OCI-LY7 (cell line): ENCODE measurements at regions not wholly inside any gene's neighbourhood (a gene's known extent, or its start where the extent isn't known, plus 50 kb on each side); places are given as distances from the start of the nearest gene placed in this dataset.

Experiments
- BruUV-seq: library from RNA; stranded (reverse); fragments of 400-500 nt; replicated peaks from 2 replicates; lab custom pipeline; 2021; lab: Mats Ljungman, UMichigan
- CTCF ChIA-PET: fragments of 300-600 bp; sonication (Branson Sonifier 250); formaldehyde crosslinking; loops from one replicate; lab custom pipeline; 2022; ENCODE audit warnings: antibody characterized with exemption; ENCODE audit not compliant: unreplicated experiment; lab: Charles Lee
- POLR2A ChIA-PET: fragments of 300-600 bp; sonication (Branson Sonifier 250); formaldehyde crosslinking; loops from one replicate; lab custom pipeline; 2022; ENCODE audit warnings: antibody characterized with exemption; lab: Charles Lee
- DNase-seq: peaks from one replicate; pipeline ENCODE4 v3.0.0-alpha.2; 2015; ENCODE audit warnings: low spot score
- H2AFZ ChIP-seq: fragments of 200-600 bp; sonication (generic), shearing (Covaris generic); 2 replicates; pipeline ENCODE4 v1.6.1; 2014; ENCODE audit warnings: mild to moderate bottlenecking, antibody characterized with exemption, low read length, moderate library complexity
- H3K27ac ChIP-seq: fragments of 200-600 bp; sonication (generic); 2 replicates; pipeline ENCODE4 v1.5.1; 2014; ENCODE audit warnings: mixed run types, low read depth, mild to moderate bottlenecking, moderate library complexity, low read length, inconsistent platforms; ENCODE audit not compliant: poor library complexity, severe bottlenecking
- H3K36me3 ChIP-seq: fragments of 200-600 bp; sonication (generic); 2 replicates; pipeline ENCODE4 v1.6.1; 2014; ENCODE audit warnings: mild to moderate bottlenecking, antibody characterized with exemption, low read length, moderate library complexity, mixed read lengths; ENCODE audit not compliant: insufficient read depth
- H3K4me1 ChIP-seq: fragments of 200-600 bp; sonication (generic); 2 replicates; pipeline ENCODE4 v1.5.1; 2014; ENCODE audit warnings: mild to moderate bottlenecking, low read length; ENCODE audit not compliant: insufficient read depth, poor library complexity, severe bottlenecking
- H3K4me2 ChIP-seq: fragments of 200-600 bp; sonication (generic); 2 replicates; pipeline ENCODE4 v1.6.1; 2014; ENCODE audit warnings: mild to moderate bottlenecking, low read length
- H3K4me3 ChIP-seq: fragments of 200-600 bp; sonication (generic); 2 replicates; pipeline ENCODE4 v1.5.1; 2014; ENCODE audit warnings: mild to moderate bottlenecking, low read depth, low read length; ENCODE audit not compliant: poor library complexity, severe bottlenecking
- H3K79me2 ChIP-seq: fragments of 200-600 bp; sonication (generic); 2 replicates; pipeline ENCODE4 v1.6.1; 2016; ENCODE audit warnings: low read depth, mild to moderate bottlenecking, low read length, moderate library complexity, mixed read lengths; ENCODE audit not compliant: insufficient read depth
- H3K9me2 ChIP-seq: fragments of 200-600 bp; sonication (generic); 2 replicates; pipeline ENCODE4 v1.6.1; 2016; ENCODE audit warnings: mild to moderate bottlenecking, low read length, mixed read lengths; ENCODE audit not compliant: insufficient read depth
- H3K9me3 ChIP-seq: fragments of 200-600 bp; sonication (generic); 2 replicates; pipeline ENCODE4 v1.6.1; 2014; ENCODE audit warnings: mild to moderate bottlenecking, mixed run types, low read length, mixed read lengths
- H4K20me1 ChIP-seq: fragments of 200-600 bp; sonication (generic); 2 replicates; pipeline ENCODE4 v1.6.1; 2014; ENCODE audit warnings: mild to moderate bottlenecking, antibody characterized with exemption, low read length, moderate library complexity, mixed read lengths; ENCODE audit not compliant: insufficient read depth
- EZH2phosphoT487 ChIP-seq: fragments of 200-600 bp; sonication (generic); IDR thresholded peaks from 2 replicates; pipeline ENCODE4 v1.6.1; 2018; ENCODE audit warnings: low read depth, borderline replicate concordance, mild to moderate bottlenecking, mixed run types, antibody characterized with exemption, low read length, moderate library complexity, mixed read lengths
- intact Hi-C: fragments of 100-400 bp; cut with micrococcal nuclease; formaldehyde crosslinking; loops from one replicate; pipeline ENCODE4 v1.10.0; 2022; ENCODE audit not compliant: unreplicated experiment
- TF ChIP-seq, protein P1 (sequence below): fragments of 200-600 bp; sonication (generic); conservative IDR thresholded peaks from 2 replicates; pipeline ENCODE4 v1.5.1; 2014; ENCODE audit warnings: mild to moderate bottlenecking, antibody characterized with exemption, low read length, moderate library complexity, mixed read lengths

DNA sequence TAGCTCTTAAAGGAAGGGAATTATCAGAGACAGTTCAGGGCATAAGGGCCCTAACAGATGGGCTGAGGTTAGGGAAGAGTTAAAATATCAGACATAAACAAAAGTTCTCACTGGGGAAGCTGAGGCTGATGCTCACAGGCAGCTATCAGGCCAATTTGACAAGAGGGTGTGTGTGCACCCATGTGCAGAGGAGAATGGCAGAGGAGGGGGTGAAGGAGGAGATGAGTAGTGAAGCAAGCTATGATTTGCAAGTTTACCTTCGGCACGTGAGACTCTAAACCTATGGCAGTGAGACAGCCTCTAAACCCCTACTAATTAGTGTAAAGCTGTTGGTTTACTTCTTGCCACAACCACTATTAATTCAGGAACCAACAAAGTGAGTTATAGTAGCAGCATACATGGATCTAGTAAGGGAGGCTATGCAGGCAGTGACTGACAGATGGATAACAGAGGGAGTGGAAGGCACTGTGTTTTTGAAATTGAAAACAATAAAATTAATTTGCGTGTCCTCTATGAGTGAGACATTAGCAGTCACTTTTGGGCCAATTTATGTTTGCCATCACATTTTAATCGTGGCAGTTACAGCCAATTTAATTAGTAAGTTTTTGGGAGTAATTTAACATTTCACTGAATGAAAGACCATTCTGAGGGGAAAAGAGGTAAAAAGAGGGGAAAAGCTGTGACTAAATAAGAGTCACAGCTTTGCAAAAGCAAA, 99.6 kb upstream of the HTR2A start:
- Histone ChIP-seq H3K36me3 (no peaks in the 10 kb centered on the region), H4K20me1 (no peaks in the 10 kb centered on the region), H3K27ac (no peak overlapping the region), H3K4me2 (peak overlapping the region; percentile 18), H3K4me1 (peaks cover 20% of the 10 kb centered on the region), H2AFZ (peak overlapping the region; percentile 53; the same call in 1 of the 2 replicates), H3K4me3 (no peak overlapping the region), H3K9me3 (peaks cover 4% of the 10 kb centered on the region; the same call in 1 of the 2 replicates), H3K9me2 (no peaks in the 10 kb centered on the region), H3K79me2 (no peaks in the 10 kb centered on the region)
- TF ChIP-seq EZH2phosphoT487: no peak
- TF ChIP-seq, protein P1, sequence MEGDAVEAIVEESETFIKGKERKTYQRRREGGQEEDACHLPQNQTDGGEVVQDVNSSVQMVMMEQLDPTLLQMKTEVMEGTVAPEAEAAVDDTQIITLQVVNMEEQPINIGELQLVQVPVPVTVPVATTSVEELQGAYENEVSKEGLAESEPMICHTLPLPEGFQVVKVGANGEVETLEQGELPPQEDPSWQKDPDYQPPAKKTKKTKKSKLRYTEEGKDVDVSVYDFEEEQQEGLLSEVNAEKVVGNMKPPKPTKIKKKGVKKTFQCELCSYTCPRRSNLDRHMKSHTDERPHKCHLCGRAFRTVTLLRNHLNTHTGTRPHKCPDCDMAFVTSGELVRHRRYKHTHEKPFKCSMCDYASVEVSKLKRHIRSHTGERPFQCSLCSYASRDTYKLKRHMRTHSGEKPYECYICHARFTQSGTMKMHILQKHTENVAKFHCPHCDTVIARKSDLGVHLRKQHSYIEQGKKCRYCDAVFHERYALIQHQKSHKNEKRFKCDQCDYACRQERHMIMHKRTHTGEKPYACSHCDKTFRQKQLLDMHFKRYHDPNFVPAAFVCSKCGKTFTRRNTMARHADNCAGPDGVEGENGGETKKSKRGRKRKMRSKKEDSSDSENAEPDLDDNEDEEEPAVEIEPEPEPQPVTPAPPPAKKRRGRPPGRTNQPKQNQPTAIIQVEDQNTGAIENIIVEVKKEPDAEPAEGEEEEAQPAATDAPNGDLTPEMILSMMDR: no peak
- intact Hi-C loops: no loop called here
- DNase-seq: no peak
- CTCF ChIA-PET: interaction anchor here (1.0 to 1.5 kb wide), 2 partner anchors 12 to 22 kb away, joined by 4 read pairs; no protein-coding TSS in a partner anchor
- POLR2A ChIA-PET: interaction anchor here (0.7 to 2.0 kb wide), 6 partner anchors 8 to 42 kb away, joined by 3 to 10 read pairs (median 4); no protein-coding TSS in a partner anchor
- BruUV-seq: no TSS peak

DNA sequence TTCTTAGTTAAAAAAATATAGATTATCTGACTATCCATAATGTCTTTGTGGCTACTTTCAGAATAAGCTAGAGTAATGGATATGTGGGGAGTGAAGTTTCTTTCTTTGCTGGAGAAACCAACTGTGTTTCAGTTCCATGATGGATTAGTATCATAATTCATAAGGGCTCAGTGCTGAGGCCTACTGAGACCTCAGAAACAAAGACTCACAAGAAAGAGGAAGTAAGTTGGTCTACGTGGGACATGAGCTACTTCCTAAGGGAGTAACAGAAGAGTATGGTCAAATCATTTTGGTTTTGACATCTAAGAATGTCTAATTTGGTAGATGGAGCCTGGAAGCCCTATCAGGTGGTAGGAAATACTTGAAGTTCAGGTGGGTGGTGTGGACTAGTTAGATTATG, 99.0 kb upstream of the HTR2A start:
- TF ChIP-seq, protein P1: no peak
- no peak for TF ChIP-seq EZH2phosphoT487
- H3K4me1 ChIP-seq: peaks cover 20% of the 10 kb centered on the region
- DNase-seq: peak; percentile 71
- no peak overlapping the region for H3K4me3 ChIP-seq
- ChIA-PET POLR2A (interaction anchor here (0.7 to 2.0 kb wide), 9 partner anchors 8 to 42 kb away, joined by 3 to 10 read pairs (median 3); no protein-coding TSS in a partner anchor), CTCF (interaction anchor here (1.0 to 1.5 kb wide), 2 partner anchors 11 to 22 kb away, joined by 4 read pairs; no protein-coding TSS in a partner anchor)
- H2AFZ ChIP-seq: peak overlapping the region; percentile 53; the same call in 1 of the 2 replicates
- intact Hi-C loops: no loop called here
- H3K36me3 ChIP-seq: no peaks in the 10 kb centered on the region
- H3K27ac ChIP-seq: no peak overlapping the region
- H3K4me2 ChIP-seq: peak overlapping the region; percentile 18
- BruUV-seq: no TSS peak
- no peaks in the 10 kb centered on the region for H3K79me2 ChIP-seq
- no peaks in the 10 kb centered on the region for H3K9me2 ChIP-seq
- H3K9me3 ChIP-seq: peaks cover 4% of the 10 kb centered on the region; the same call in 1 of the 2 replicates
- no peaks in the 10 kb centered on the region for H4K20me1 ChIP-seq
